Common myeloid progenitor, CD34-positive (primary cell): ENCODE measurements at regions not wholly inside any gene's neighbourhood (a gene's known extent, or its start where the extent isn't known, plus 50 kb on each side); places are given as distances from the start of the nearest gene placed in this dataset.
"Not testable (repeated sequence)": the region's sequence is repeated elsewhere in the genome, so short reads cannot be mapped to it uniquely, and the experiment has no call there.

Source experiments
- CTCF ChIA-PET: fragments of 350-600 bp; sonication (Branson Sonifier 250); formaldehyde crosslinking; loops from one replicate; lab custom pipeline; 2021; ENCODE audit warnings: antibody characterized with exemption; lab: Charles Lee
- POLR2A ChIA-PET: fragments of 350-600 bp; sonication (Branson Sonifier 250); formaldehyde crosslinking; loops from one replicate; lab custom pipeline; 2021; ENCODE audit warnings: antibody characterized with exemption; lab: Charles Lee
- DNase-seq, 3 donors: peaks; one replicate each; pipeline versions ENCODE4 v3.0.0 to v3.0.0-alpha.2; 2013
- H3K27ac ChIP-seq, 2 experiments: 1 replicate in 1 of 2; 2 replicates in 1 of 2; pipeline ENCODE4 v1.7.0; 2013; ENCODE audit warnings: inconsistent platforms in 2 of 2, low read length in 2 of 2, mild to moderate bottlenecking in 2 of 2, low read depth in 1 of 2, moderate library complexity in 1 of 2; ENCODE audit not compliant: severe bottlenecking in 2 of 2, insufficient read depth in 1 of 2, poor library complexity in 1 of 2
- H3K27me3 ChIP-seq, 5 experiments: replicated peaks in 2 of 5; 1 replicate in 3 of 5; 2 replicates in 2 of 5; pipeline versions ENCODE4 v1.6.1 to v1.7.0; 2013; ENCODE audit warnings: low read length in 4 of 5, mild to moderate bottlenecking in 2 of 5, moderate library complexity in 2 of 5, inconsistent platforms in 1 of 5; ENCODE audit not compliant: insufficient read depth in 5 of 5, control insufficient read depth in 4 of 5
- H3K36me3 ChIP-seq, 4 experiments: 1 replicate in 2 of 4; 2 replicates in 2 of 4; pipeline versions ENCODE4 v1.6.1 to v1.7.0; 2013; ENCODE audit warnings: low read length in 3 of 4, control low read depth in 1 of 4, mild to moderate bottlenecking in 1 of 4; ENCODE audit not compliant: control insufficient read depth in 4 of 4, insufficient read depth in 4 of 4
- H3K4me1 ChIP-seq, 4 experiments: 1 replicate in 3 of 4; 2 replicates in 1 of 4; pipeline versions ENCODE4 v1.6.1 to v1.7.1; 2013; ENCODE audit warnings: low read length in 3 of 4, mild to moderate bottlenecking in 3 of 4, control low read depth in 1 of 4, inconsistent platforms in 1 of 4, moderate library complexity in 1 of 4; ENCODE audit not compliant: control insufficient read depth in 4 of 4, insufficient read depth in 4 of 4; ENCODE audit errors: control extremely low read depth in 1 of 4
- H3K4me3 ChIP-seq, 7 experiments: 1 replicate in 4 of 7; 2 replicates in 3 of 7; pipeline versions ENCODE4 v1.5.1 to v1.7.0; 2013; ENCODE audit warnings: mild to moderate bottlenecking in 7 of 7, low read length in 6 of 7, moderate library complexity in 6 of 7, inconsistent platforms in 2 of 7, low read depth in 2 of 7, control low read depth in 1 of 7; ENCODE audit not compliant: insufficient read depth in 4 of 7, control insufficient read depth in 1 of 7; ENCODE audit errors: extremely low read depth in 1 of 7
- H3K9me3 ChIP-seq, 5 experiments: 1 replicate in 4 of 5; 2 replicates in 1 of 5; pipeline versions ENCODE4 v1.6.1 to v1.7.1; 2013; ENCODE audit warnings: low read length in 4 of 5, mild to moderate bottlenecking in 2 of 5, inconsistent platforms in 1 of 5, low read depth in 1 of 5, moderate library complexity in 1 of 5; ENCODE audit not compliant: control insufficient read depth in 4 of 5, insufficient read depth in 2 of 5; ENCODE audit errors: control extremely low read depth in 1 of 5
- WGBS: methylation state at CpG from one replicate; pipeline ENCODE4 v1.1.5; 2013; ENCODE audit not compliant: insufficient coverage; 5-methylcytosine and 5-hydroxymethylcytosine counted together

GRCh38 chr5:178063277-178063676 lies 50.1 kb upstream of the N4BP3 start:
- DNase-seq = no peak
- Histone ChIP-seq H3K4me3 (no peak overlapping the region), H3K27ac (no peak overlapping the region), H3K9me3 (no peaks in the 10 kb centered on the region), H3K4me1 (peaks cover 0 to 8% (median 5%) of the 10 kb centered on the region in 4 experiments), H3K36me3 (no peaks in the 10 kb centered on the region), H3K27me3 (peaks cover 0 to 2% (median 0%) of the 10 kb centered on the region in 5 experiments)
- ChIA-PET POLR2A (no interaction called here), CTCF (interaction anchor here (0.6 to 1.4 kb wide), 2 partner anchors 82 to 92 kb away, joined by 3 to 4 read pairs; no protein-coding TSS in a partner anchor)
- WGBS = no CpG with 5 or more reads among the region's 3 CpGs

- Histone ChIP-seq H3K4me3 (no peak overlapping the region), H3K36me3 (no peaks in the 10 kb centered on the region), H3K4me1 (peaks cover 0 to 8% (median 5%) of the 10 kb centered on the region in 4 experiments), H3K27me3 (peaks cover 0 to 5% (median 0%) of the 10 kb centered on the region in 5 experiments), H3K9me3 (no peaks in the 10 kb centered on the region), H3K27ac (no peak overlapping the region)
- 93% methylated on average over 6 of the region's 7 CpGs for WGBS
- ChIA-PET CTCF (interaction anchor here (1.3 kb wide), 1 partner anchor 18 kb away, joined by 3 read pairs; no protein-coding TSS in a partner anchor), POLR2A (no interaction called here)
- DNase-seq = no peak
These were observed 54.9 kb upstream of the N4BP3 start for GRCh38 chr5:178058321-178059012.

GRCh38 chr5:178057839-178058238 lies 55.5 kb upstream of the N4BP3 start:
- peaks cover 0 to 5% (median 0%) of the 10 kb centered on the region in 5 experiments for H3K27me3 ChIP-seq
- CTCF ChIA-PET = interaction anchor here (1.3 kb wide), 1 partner anchor 18 kb away, joined by 3 read pairs; no protein-coding TSS in a partner anchor
- POLR2A ChIA-PET = no interaction called here
- WGBS = 94% methylated on average over 10 of the region's 12 CpGs
- no peak overlapping the region for H3K27ac ChIP-seq
- DNase-seq = no peak
- H3K4me3 ChIP-seq = no peak overlapping the region
- no peaks in the 10 kb centered on the region for H3K36me3 ChIP-seq
- no peaks in the 10 kb centered on the region for H3K9me3 ChIP-seq
- peaks cover 0 to 8% (median 5%) of the 10 kb centered on the region in 4 experiments for H3K4me1 ChIP-seq

GRCh38 chr5:178056935-178057334 lies 56.4 kb upstream of the N4BP3 start:
- Histone ChIP-seq H3K36me3 (no peaks in the 10 kb centered on the region), H3K27me3 (peaks cover 0 to 5% (median 0%) of the 10 kb centered on the region in 5 experiments), H3K4me3 (no peak overlapping the region), H3K27ac (no peak overlapping the region), H3K4me1 (no peaks in the 10 kb centered on the region), H3K9me3 (no peaks in the 10 kb centered on the region)
- WGBS = 100% methylated on average over 3 of the region's 3 CpGs
- ChIA-PET POLR2A (no interaction called here), CTCF (interaction anchor here (0.7 kb wide), 1 partner anchor 71 kb away, joined by 3 read pairs; no protein-coding TSS in a partner anchor)
- DNase-seq = no peak

GRCh38 chr5:178055536-178055935 lies 57.8 kb upstream of the N4BP3 start:
- H3K4me1 ChIP-seq, DNase-seq, H3K27me3 ChIP-seq, H3K4me3 ChIP-seq, POLR2A ChIA-PET, H3K36me3 ChIP-seq, H3K9me3 ChIP-seq, CTCF ChIA-PET, H3K27ac ChIP-seq: not testable (repeated sequence)
- WGBS = 96% methylated on average over 24 of the region's 24 CpGs

- H3K36me3 ChIP-seq, H3K27me3 ChIP-seq, DNase-seq, H3K9me3 ChIP-seq, CTCF ChIA-PET, H3K27ac ChIP-seq, H3K4me1 ChIP-seq, POLR2A ChIA-PET, H3K4me3 ChIP-seq: not testable (repeated sequence)
- WGBS = no CpG with 5 or more reads among the region's 3 CpGs
These were observed 56.0 kb upstream of the PROP1 start for GRCh38 chr5:178052062-178052461.

GRCh38 chr5:178050873-178051272 lies 54.8 kb upstream of the PROP1 start:
- H3K36me3 ChIP-seq, H3K9me3 ChIP-seq, H3K4me1 ChIP-seq, CTCF ChIA-PET, POLR2A ChIA-PET, H3K4me3 ChIP-seq, DNase-seq, H3K27ac ChIP-seq, H3K27me3 ChIP-seq: not testable (repeated sequence)
- no CpG with 5 or more reads among the region's 8 CpGs for WGBS
